Muscle of arm (tissue), 1 donor: ENCODE measurements at regions not wholly inside any gene's neighbourhood (a gene's known extent, or its start where the extent isn't known, plus 50 kb on each side); places are given as distances from the start of the nearest gene placed in this dataset.

Experiments
- DNase-seq: peaks from one replicate; pipeline ENCODE4 v3.0.0-alpha.2; 2013

GRCh38 chr15:93282808-93283207 lies 193.8 kb upstream of the RGMA start:
- no peak for DNase-seq

DNA sequence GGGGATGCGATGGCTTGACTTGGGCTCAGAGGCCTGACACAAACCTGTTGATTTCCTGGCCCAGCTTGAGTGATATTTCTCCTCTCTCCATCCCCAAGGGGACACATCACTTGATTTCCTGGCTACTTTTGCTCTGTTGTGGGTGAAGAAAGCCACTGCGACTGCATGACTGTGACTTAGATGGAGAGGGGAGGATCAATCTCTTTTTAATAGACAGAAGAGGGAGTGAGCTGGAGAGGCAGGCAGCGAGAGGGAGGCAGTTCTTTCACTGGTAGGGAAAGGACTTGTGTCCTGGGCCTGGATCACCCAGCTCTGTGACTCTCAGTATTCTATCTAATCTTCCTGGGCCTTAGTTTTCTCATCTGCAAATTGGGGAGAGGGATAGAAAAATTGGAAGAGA lies 189.8 kb upstream of the RGMA start:
- no peak for DNase-seq

DNA sequence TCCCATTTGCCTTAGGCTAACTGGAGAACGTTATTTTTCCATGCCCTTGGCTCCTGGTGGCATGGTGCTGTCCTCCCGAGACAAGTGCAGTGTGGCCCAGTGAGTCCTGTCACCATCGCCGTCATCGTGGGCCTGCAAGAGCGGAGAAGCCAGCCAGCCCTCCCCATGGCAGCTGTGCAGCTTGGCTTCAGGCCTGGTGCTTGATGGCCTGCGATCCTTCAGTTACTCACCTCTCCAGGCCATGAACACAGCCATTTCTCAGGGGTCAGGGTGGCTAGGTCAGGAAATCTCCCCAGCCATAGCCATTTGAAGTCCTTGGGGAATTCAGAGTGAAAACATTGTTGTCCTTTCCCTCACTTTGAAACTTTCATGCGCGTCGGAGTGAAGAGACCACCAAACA lies 189.0 kb upstream of the RGMA start:
- no peak for DNase-seq

DNA sequence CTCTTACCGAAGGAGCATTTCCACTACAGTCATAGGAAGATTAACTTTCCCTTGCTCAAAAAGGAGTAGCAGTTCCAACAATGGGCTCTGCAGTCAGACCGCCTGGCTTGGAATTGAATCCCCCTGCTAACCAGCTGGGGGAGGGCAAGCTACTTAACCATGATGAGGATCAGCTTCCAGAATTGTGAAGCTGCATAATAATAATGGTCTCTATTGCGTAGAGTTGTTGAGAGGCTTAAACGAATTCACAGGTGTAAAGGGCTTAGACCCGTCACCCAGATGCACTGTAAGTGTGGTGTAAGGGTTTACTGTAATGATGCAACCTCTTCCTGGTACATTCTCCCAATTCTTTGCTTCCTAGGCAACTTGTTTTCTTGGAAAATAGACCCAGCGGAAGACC lies 185.2 kb upstream of the RGMA start:
- no peak for DNase-seq

DNA sequence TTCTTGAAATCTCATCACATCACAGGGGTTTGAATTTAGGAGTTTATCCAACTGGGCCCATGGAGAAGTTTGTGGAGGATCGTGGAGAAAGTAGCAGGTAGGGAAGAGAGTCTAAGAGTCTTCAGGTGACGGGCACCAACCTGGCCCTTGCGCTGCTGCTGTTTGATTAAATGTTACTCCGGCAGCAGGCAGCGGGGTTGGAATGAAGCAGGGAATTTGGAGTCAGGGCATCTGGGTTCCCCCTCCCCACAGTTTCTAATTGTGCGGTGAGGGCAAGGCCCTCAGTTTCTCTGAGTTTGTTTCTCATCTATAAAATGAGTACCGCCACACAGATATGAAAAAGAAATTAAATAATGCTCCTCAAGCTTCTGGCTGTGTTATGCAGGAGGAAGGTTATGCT lies 182.9 kb upstream of the RGMA start:
- no peak for DNase-seq

DNA sequence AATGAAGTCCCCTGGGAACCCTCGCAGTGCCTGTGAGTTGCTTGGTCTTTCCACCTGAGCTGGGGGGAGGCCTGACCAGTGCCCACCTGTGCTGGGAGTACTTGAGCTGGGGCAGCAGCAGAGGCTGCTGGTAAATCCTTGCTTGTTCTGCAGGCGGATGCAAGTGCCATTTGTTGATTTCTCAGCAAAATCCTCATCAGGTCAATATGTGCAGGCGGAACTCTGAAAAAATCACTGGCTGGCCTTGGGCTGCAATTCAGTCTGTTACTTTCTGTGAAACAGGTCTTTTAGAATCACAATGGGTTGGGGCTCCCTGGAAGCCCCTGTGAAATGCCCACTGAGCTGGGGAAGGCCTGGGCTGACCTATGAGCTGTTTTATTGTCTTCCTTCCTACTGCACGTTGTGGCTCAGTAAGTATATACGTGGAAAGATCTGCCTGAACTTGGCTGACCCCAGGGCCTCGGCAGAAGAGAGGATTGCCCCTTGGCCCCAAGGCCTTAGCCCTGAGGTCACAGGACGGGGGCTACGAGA lies 182.0 kb upstream of the RGMA start:
- DNase-seq: no peak

- no peak for DNase-seq
Observed at GRCh38 chr15:93268066-93268465, 179.1 kb upstream of the RGMA start.

- DNase-seq: no peak
Observed at GRCh38 chr15:93266291-93266690, 177.3 kb upstream of the RGMA start.

GRCh38 chr15:93265111-93265556 lies 176.1 kb upstream of the RGMA start:
- no peak for DNase-seq

- DNase-seq: no peak
Observed at GRCh38 chr15:93261845-93262244, 172.8 kb upstream of the RGMA start.

DNA sequence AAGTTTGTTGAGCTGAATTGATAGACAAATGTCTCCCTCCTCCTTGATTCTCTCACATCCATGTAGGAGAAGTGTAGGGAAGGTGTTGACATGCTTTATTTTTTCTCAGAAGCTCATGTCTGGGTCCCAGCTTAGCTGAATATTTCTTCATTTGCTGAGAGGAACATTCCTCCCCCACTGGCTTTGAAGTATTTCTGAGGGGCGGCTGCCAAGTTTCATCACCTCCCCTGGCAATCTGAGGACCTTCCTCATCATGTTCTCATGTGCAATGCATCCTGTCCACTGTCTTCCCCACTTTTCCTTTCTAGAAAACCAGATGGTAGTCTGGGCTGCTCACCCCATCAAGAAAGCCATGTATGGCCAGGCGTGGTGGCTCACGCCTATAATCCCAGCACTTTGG lies 168.9 kb upstream of the RGMA start:
- no peak for DNase-seq

GRCh38 chr15:93253681-93254080 lies 164.7 kb upstream of the RGMA start:
- no peak for DNase-seq

DNA sequence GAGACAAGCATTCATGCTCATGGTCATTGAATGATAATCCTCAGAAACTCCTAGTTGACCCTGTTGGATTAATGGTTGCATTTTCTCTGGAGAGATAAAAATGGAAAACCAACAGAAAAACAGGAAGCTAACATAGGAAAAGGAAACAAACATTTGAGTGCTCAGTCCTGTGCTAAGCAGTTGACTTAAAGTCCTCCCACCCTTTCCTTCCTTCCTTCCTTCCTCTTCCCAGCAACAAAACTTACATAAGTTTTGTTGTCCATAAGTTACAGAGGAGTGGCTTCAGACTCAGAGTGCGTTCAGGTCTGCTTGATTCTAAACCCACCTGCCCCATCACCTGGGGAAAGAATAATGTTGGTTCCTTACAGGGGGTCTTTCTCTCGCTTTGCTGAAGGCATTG lies 163.8 kb upstream of the RGMA start:
- DNase-seq: no peak

- DNase-seq: no peak
Observed at GRCh38 chr15:93250950-93251349, 161.9 kb upstream of the RGMA start.

DNA sequence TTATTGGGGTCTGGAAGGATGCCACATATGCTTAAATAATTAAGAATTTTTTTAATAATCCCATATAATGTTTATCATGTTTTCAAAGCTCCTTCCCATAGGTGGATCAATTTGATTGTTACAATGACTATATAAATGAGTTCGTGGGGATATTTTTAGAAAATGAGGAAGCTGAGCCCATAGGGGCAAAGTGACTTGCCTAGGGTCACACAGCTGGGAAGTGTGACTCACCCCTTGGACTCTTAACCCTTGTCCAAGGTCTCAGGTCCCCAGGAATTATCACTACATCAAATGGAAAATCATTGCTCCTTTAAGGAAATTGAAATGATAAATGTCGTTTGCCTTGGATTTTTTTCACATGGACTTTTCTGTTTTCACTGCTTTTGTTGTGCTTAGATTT lies 161.2 kb upstream of the RGMA start:
- no peak for DNase-seq

DNA sequence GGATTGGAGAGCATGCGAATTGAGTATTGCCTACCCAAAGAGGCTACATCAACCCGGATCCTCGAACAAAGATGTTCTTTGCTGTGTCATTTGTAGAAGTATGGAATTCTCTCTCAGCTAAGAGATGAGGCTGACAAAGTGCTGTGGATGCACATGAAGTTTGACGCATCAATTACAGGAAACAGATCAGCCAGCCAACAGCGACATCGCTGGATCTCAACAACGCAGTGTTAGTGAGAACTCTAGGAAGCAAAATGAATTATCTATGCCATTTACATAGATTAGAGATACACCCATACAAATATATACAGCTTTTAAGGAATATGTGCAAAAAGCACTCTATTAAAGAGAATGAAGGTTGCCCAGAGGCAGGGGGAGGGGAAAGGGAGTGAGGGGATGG lies 160.6 kb upstream of the RGMA start:
- no peak for DNase-seq

GRCh38 chr15:93247466-93248121 lies 158.6 kb upstream of the RGMA start:
- no peak for DNase-seq

GRCh38 chr15:93246266-93247242 lies 157.5 kb upstream of the RGMA start:
- no peak for DNase-seq

GRCh38 chr15:93245661-93246042 lies 156.6 kb upstream of the RGMA start:
- no peak for DNase-seq

DNA sequence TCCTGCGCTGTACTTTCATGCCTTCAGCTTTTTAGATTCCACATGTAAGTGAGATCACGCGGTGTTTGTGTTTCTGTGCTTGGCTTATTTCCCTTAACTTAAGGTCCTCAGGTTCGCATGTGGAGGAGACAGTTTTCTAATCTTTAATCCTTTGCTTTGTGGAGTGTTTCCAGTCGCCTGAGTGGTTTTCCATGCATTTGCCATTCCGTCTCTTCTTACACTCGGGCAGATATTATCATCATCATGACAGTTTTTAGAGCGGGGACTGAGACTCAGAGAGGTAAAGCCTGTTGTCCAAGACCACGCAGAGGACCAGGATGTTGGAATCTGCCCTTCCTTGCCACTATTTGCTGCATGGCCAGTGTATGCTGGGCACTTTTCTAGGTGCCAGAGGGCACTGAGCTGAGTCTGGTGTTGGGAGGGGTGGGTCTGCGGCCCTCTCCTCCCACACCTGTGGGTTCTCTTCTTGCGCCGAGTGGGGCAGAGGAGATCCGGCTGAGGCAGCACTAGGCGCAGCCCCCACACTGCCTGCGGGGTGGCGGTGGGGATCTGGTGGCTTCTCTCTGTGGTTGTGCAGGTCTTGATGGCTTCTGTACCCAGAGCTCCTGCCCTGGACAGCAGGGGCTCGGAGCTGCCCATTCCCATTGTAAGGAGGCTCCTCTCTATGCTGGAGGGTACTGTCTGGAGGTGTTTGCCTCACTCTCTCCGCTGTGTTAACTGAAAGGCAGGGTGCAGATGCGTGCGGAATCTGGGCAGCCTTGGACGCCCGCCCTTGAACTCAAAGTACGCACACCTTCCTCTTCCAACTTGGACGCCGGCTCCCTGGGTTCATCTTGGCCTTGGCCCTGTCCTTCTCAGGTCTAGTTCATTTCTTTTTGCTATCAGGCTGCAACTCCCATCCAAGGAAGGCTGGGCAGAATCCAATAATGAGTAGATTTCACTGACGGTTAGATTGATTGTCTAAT lies 156.0 kb upstream of the RGMA start:
- DNase-seq: no peak

GRCh38 chr15:93243573-93243972 lies 154.6 kb upstream of the RGMA start:
- DNase-seq: no peak
